Spleen (tissue), 11 donors: ENCODE measurements at regions not wholly inside any gene's neighbourhood (a gene's known extent, or its start where the extent isn't known, plus 50 kb on each side); places are given as distances from the start of the nearest gene placed in this dataset.

Experiments
- DNase-seq: peaks from one replicate; pipeline ENCODE4 v3.0.0-alpha.2; 2020
- H3K27ac ChIP-seq, 8 donors: fragments of 200-600 bp; sonication (generic) in 7 of 8; 1 replicate in 4 of 8; 2 replicates in 4 of 8; pipeline versions ENCODE4 v1.5.0 to v1.8.0; 2016 to 2021; ENCODE audit warnings: inconsistent platforms in 4 of 8, mild to moderate bottlenecking in 4 of 8, moderate library complexity in 1 of 8
- H3K27me3 ChIP-seq, 7 donors: fragments of 200-600 bp; sonication (generic) in 6 of 7; replicated peaks in 1 of 7; 1 replicate in 4 of 7; 2 replicates in 3 of 7; pipeline versions ENCODE4 v1.5.0 to v1.8.0; 2016 to 2021; ENCODE audit warnings: inconsistent platforms in 3 of 7, mild to moderate bottlenecking in 1 of 7
- H3K36me3 ChIP-seq, 6 donors: fragments of 200-600 bp; sonication (generic) in 5 of 6; 1 replicate in 4 of 6; 2 replicates in 2 of 6; pipeline versions ENCODE4 v1.5.0 to v1.8.0; 2016 to 2021; ENCODE audit warnings: inconsistent platforms in 2 of 6
- H3K4me1 ChIP-seq, 6 donors: fragments of 200-600 bp; sonication (generic) in 5 of 6; 1 replicate in 3 of 6; 2 replicates in 3 of 6; pipeline versions ENCODE4 v1.5.0 to v1.8.0; 2016 to 2021; ENCODE audit warnings: inconsistent platforms in 3 of 6
- H3K4me3 ChIP-seq, 8 donors: fragments of 200-600 bp; sonication (generic) in 7 of 8; 1 replicate in 4 of 8; 2 replicates in 4 of 8; pipeline versions ENCODE4 v1.5.0 to v1.8.0; 2016 to 2021; ENCODE audit warnings: inconsistent platforms in 4 of 8, mild to moderate bottlenecking in 4 of 8, moderate library complexity in 2 of 8
- H3K9me3 ChIP-seq, 8 donors: fragments of 200-600 bp; sonication (generic) in 7 of 8; 1 replicate in 4 of 8; 2 replicates in 4 of 8; pipeline versions ENCODE4 v1.5.0 to v1.8.0; 2016 to 2021; ENCODE audit warnings: inconsistent platforms in 4 of 8
- POLR2A ChIP-seq, 3 donors: fragments of 450-650 bp; IDR thresholded peaks; one replicate each; pipeline ENCODE4 v1.5.1; 2017; ENCODE audit warnings: antibody characterized with exemption in 3 of 3, mild to moderate bottlenecking in 1 of 3
- POLR2AphosphoS5 ChIP-seq, 3 donors: sonication (generic); formaldehyde crosslinking; IDR thresholded peaks; one replicate each; pipeline ENCODE4 v1.5.1; 2017; ENCODE audit warnings: antibody characterized with exemption in 3 of 3
- WGBS, 5 donors: extraction: QIAGEN DNeasy Blood & Tissue Kit in 3 of 5; methylation state at CpG; one replicate each; pipeline versions ENCODE4 v1.1.5 to v1.1.7; 2013 to 2018; 5-methylcytosine and 5-hydroxymethylcytosine counted together
- intact Hi-C: fragments of 100-400 bp; cut with DNase I; formaldehyde crosslinking; loops from one replicate; pipeline ENCODE4 v1.15.0; 2023; ENCODE audit warnings: low total_unique reads
- TF ChIP-seq, protein P1 (sequence below), 11 experiments: fragments of 200-600 bp in 7 of 11; fragments of 450-650 bp in 4 of 11; sonication (generic) in 4 of 11; IDR thresholded peaks in 8 of 11; conservative IDR thresholded peaks in 3 of 11; 1 replicate in 7 of 11; 2 replicates in 4 of 11; pipeline versions ENCODE4 v1.4.0 to v1.8.0; 2016 to 2021; ENCODE audit warnings: antibody characterized with exemption in 11 of 11, inconsistent platforms in 4 of 11, mild to moderate bottlenecking in 1 of 11
- donor health status: healthy with polysubstance abuse.
- donor health status: DM: no; HTN: no; CAD: no; lungs with moderate emphysema.
- donor health status: DM: no; HTN: no; CAD: no.
- donor health status: Bipolar disorder and iron deficiency.
- donor health status: healthy.
- donor health status: DM: no; HTN: no; CAD: no.
- donor health status: DM: yes; HTN: yes; CAD: no.

GRCh38 chr2:5473635-5474034 lies 218.5 kb upstream of the SOX11 start:
- H3K27me3 ChIP-seq, result no peaks in the 10 kb centered on the region
- no peaks in the 10 kb centered on the region for H3K36me3 ChIP-seq
- H3K4me3 ChIP-seq, result no peak overlapping the region
- DNase-seq, result no peak
- 65 to 85% (median 80%) methylated on average over 6 of the region's 6 CpGs for WGBS, 5 donors
- no peaks in the 10 kb centered on the region for H3K4me1 ChIP-seq
- no peak overlapping the region for H3K27ac ChIP-seq
- H3K9me3 ChIP-seq, result no peaks in the 10 kb centered on the region
- TF ChIP-seq POLR2AphosphoS5 (IDR thresholded peaks at IDR 0.05), result no peak
- no peak for TF ChIP-seq POLR2A (IDR thresholded peaks at IDR 0.05)
- TF ChIP-seq, protein P1, sequence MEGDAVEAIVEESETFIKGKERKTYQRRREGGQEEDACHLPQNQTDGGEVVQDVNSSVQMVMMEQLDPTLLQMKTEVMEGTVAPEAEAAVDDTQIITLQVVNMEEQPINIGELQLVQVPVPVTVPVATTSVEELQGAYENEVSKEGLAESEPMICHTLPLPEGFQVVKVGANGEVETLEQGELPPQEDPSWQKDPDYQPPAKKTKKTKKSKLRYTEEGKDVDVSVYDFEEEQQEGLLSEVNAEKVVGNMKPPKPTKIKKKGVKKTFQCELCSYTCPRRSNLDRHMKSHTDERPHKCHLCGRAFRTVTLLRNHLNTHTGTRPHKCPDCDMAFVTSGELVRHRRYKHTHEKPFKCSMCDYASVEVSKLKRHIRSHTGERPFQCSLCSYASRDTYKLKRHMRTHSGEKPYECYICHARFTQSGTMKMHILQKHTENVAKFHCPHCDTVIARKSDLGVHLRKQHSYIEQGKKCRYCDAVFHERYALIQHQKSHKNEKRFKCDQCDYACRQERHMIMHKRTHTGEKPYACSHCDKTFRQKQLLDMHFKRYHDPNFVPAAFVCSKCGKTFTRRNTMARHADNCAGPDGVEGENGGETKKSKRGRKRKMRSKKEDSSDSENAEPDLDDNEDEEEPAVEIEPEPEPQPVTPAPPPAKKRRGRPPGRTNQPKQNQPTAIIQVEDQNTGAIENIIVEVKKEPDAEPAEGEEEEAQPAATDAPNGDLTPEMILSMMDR (IDR thresholded peaks at IDR 0.05 in 8 of 11, conservative IDR thresholded peaks at IDR 0.05 in 3 of 11), result no peak
- intact Hi-C loops, result no loop called here

DNA sequence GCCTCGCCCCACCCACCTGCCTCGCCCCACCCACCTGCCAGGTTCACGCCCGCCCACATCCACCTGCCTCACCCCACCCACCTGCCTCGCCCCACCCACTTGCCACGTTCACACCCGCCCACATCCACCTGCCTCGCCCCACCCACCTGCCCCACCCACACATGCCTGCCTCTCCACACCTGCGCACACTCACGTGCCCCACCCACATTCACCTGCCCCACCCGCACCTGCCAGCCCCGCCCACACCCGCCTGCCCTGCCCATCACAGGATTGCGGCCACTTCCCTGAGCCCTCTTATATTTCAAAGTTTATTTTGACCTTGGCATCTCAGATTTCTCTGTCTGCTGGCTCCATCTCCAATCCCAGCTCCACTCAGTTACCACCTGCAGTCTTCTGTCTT lies 217.5 kb upstream of the SOX11 start:
- Histone ChIP-seq H3K27me3 (peaks cover 0 to 8% (median 0%) of the 10 kb centered on the region in 7 donors), H3K9me3 (no peaks in the 10 kb centered on the region), H3K4me3 (no peak overlapping the region), H3K27ac (no peak overlapping the region), H3K36me3 (no peaks in the 10 kb centered on the region), H3K4me1 (no peaks in the 10 kb centered on the region)
- no peak for DNase-seq
- no peak for TF ChIP-seq POLR2AphosphoS5 (IDR thresholded peaks at IDR 0.05)
- no peak for TF ChIP-seq POLR2A (IDR thresholded peaks at IDR 0.05)
- TF ChIP-seq, protein P1 (IDR thresholded peaks at IDR 0.05 in 8 of 11, conservative IDR thresholded peaks at IDR 0.05 in 3 of 11), result no peak
- intact Hi-C loops, result no loop called here
- 77 to 94% (median 88%) methylated on average over 10 to 14 of the region's 14 CpGs for WGBS, 5 donors

- H3K36me3 ChIP-seq, result no peaks in the 10 kb centered on the region
- H3K27ac ChIP-seq, result no peak overlapping the region
- H3K27me3 ChIP-seq, result peaks cover 0 to 13% (median 0%) of the 10 kb centered on the region in 7 donors
- intact Hi-C loops, result no loop called here
- TF ChIP-seq, protein P1 (IDR thresholded peaks at IDR 0.05 in 8 of 11, conservative IDR thresholded peaks at IDR 0.05 in 3 of 11), result no peak
- no peak for TF ChIP-seq POLR2A (IDR thresholded peaks at IDR 0.05)
- TF ChIP-seq POLR2AphosphoS5 (IDR thresholded peaks at IDR 0.05), result no peak
- H3K4me1 ChIP-seq, result no peaks in the 10 kb centered on the region
- H3K9me3 ChIP-seq, result no peaks in the 10 kb centered on the region
- H3K4me3 ChIP-seq, result no peak overlapping the region
- WGBS, 5 donors, result 24 to 37% (median 27%) methylated on average over 7 of the region's 7 CpGs
- no peak for DNase-seq
These were observed 212.8 kb upstream of the SOX11 start for GRCh38 chr2:5479265-5479928.

DNA sequence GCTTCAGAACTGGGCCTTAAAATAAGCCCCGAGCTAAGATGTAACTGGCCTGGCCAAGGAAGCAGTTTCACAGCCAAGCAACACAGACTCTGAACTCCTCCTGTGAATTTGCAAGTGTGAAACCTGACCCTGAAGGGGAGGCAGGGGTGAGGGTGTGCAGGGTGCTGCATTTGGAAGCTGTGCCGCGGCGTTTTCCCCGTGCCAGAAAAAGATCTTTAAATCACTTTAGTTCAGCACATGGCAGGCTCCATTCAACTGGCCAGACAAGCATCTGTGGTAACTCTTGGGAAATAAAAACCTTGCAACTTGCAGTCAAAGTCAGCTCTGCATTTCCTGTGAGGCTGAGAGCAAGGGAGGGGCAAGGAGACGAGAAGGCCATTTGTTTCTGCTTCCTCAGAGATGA lies 209.3 kb upstream of the SOX11 start:
- no peak overlapping the region for H3K27ac ChIP-seq
- DNase-seq, result no peak
- intact Hi-C loops, result no loop called here
- no peaks in the 10 kb centered on the region for H3K36me3 ChIP-seq
- 2 to 9% (median 4%) methylated on average over 4 to 6 of the region's 6 CpGs for WGBS, 5 donors
- H3K4me1 ChIP-seq, result no peaks in the 10 kb centered on the region
- H3K4me3 ChIP-seq, result no peak overlapping the region
- no peaks in the 10 kb centered on the region for H3K9me3 ChIP-seq
- peaks cover 0 to 13% (median 0%) of the 10 kb centered on the region in 7 donors for H3K27me3 ChIP-seq
- TF ChIP-seq, protein P1 (IDR thresholded peaks at IDR 0.05 in 8 of 11, conservative IDR thresholded peaks at IDR 0.05 in 3 of 11), result no peak
- no peak for TF ChIP-seq POLR2AphosphoS5 (IDR thresholded peaks at IDR 0.05)
